GM23338 (cell line): ENCODE measurements at regions not wholly inside any gene's neighbourhood (a gene's known extent, or its start where the extent isn't known, plus 50 kb on each side); places are given as distances from the start of the nearest gene placed in this dataset.

ENCODE experiments used
- ATAC-seq: fragments of 200-7000 bp; cut with Tn5 transposase; 3 replicates; pipeline ENCODE4 v1.9.1; 2020
- DNase-seq: peaks from one replicate; pipeline ENCODE4 v3.0.0-alpha.2; 2015; ENCODE audit warnings: low spot score
- H2AFZ ChIP-seq: fragments of 200-600 bp; sonication (generic); 2 replicates; pipeline ENCODE4 v1.8.0; 2016; ENCODE audit warnings: antibody characterized with exemption, mild to moderate bottlenecking, moderate library complexity
- H3F3A ChIP-seq: fragments of 200-600 bp; sonication (generic); replicated peaks from 2 replicates; pipeline ENCODE4 v1.8.0; 2017; ENCODE audit warnings: antibody characterized with exemption, mixed run types, low read depth
- H3K27ac ChIP-seq: fragments of 200-600 bp; sonication (generic); 2 replicates; pipeline ENCODE4 v1.6.1; 2016; ENCODE audit warnings: low read depth
- H3K27me3 ChIP-seq: fragments of 200-600 bp; sonication (generic); 2 replicates; pipeline ENCODE4 v1.8.0; 2016; ENCODE audit warnings: mild to moderate bottlenecking, mixed run types, moderate library complexity; ENCODE audit not compliant: insufficient read depth
- H3K36me3 ChIP-seq: fragments of 200-600 bp; sonication (generic); 2 replicates; pipeline ENCODE4 v1.8.0; 2016; ENCODE audit warnings: mild to moderate bottlenecking; ENCODE audit not compliant: insufficient read depth
- H3K4me1 ChIP-seq: fragments of 200-600 bp; sonication (generic); 2 replicates; pipeline ENCODE4 v1.8.0; 2016; ENCODE audit warnings: mild to moderate bottlenecking, moderate library complexity; ENCODE audit not compliant: insufficient read depth
- H3K4me2 ChIP-seq: fragments of 200-600 bp; sonication (generic); 2 replicates; pipeline ENCODE4 v1.7.1; 2017; ENCODE audit warnings: mixed run types
- H3K4me3 ChIP-seq: fragments of 200-600 bp; sonication (generic); 2 replicates; pipeline ENCODE4 v1.6.1; 2016; ENCODE audit warnings: mixed run types
- H3K79me2 ChIP-seq: fragments of 200-600 bp; sonication (generic); replicated peaks from 2 replicates; pipeline ENCODE4 v1.8.0; 2017; ENCODE audit warnings: mild to moderate bottlenecking; ENCODE audit not compliant: insufficient read depth
- H3K9me2 ChIP-seq: fragments of 200-600 bp; sonication (generic); 2 replicates; pipeline ENCODE4 v1.8.0; 2017; ENCODE audit not compliant: insufficient read depth
- H4K20me1 ChIP-seq: fragments of 200-600 bp; sonication (generic); replicated peaks from 2 replicates; pipeline ENCODE4 v1.8.0; 2017; ENCODE audit warnings: mild to moderate bottlenecking; ENCODE audit not compliant: insufficient read depth
- H3K27ac Mint-ChIP-seq: 2 replicates; pipeline ENCODE4 v1.8.0; 2020; ENCODE audit warnings: inconsistent platforms, mild to moderate bottlenecking, moderate library complexity, mixed read lengths
- H3K27me3 Mint-ChIP-seq: 3 replicates; pipeline ENCODE4 v1.8.0; 2022; ENCODE audit warnings: low read depth, mild to moderate bottlenecking, moderate library complexity, mixed read lengths, inconsistent platforms; ENCODE audit not compliant: insufficient read depth, poor library complexity
- H3K36me3 Mint-ChIP-seq: 3 replicates; pipeline ENCODE4 v1.8.0; 2021; ENCODE audit warnings: low read depth, mild to moderate bottlenecking, inconsistent platforms, moderate library complexity, mixed read lengths
- H3K4me1 Mint-ChIP-seq: 3 replicates; pipeline ENCODE4 v1.8.0; 2020; ENCODE audit warnings: mild to moderate bottlenecking, inconsistent platforms, mixed read lengths
- H3K4me3 Mint-ChIP-seq: 3 replicates; pipeline ENCODE4 v1.8.0; 2021; ENCODE audit warnings: moderate library complexity, mild to moderate bottlenecking, inconsistent platforms, mixed read lengths
- H3K9me3 Mint-ChIP-seq: 3 replicates; pipeline ENCODE4 v1.8.0; 2020; ENCODE audit warnings: moderate library complexity, mild to moderate bottlenecking, inconsistent platforms, mixed read lengths
- EZH2phosphoT487 ChIP-seq: fragments of 200-600 bp; sonication (generic); IDR thresholded peaks from one replicate; pipeline ENCODE4 v1.8.1; 2018; ENCODE audit warnings: antibody characterized with exemption; ENCODE audit not compliant: unreplicated experiment
- JUNB ChIP-seq: IDR thresholded peaks from one replicate; pipeline ENCODE4 v1.6.1; 2016; ENCODE audit warnings: antibody characterized with exemption; ENCODE audit not compliant: unreplicated experiment
- NANOG ChIP-seq: IDR thresholded peaks from 2 replicates; pipeline ENCODE4 v1.6.1; 2016; ENCODE audit warnings: antibody characterized with exemption, borderline replicate concordance
- ZNF114 ChIP-seq: fragments of 250-450 bp; sonication (Bioruptor Pico); IDR thresholded peaks from 2 replicates; pipeline ENCODE4 v1.5.0; 2020; ENCODE audit warnings: mild to moderate bottlenecking, moderate library complexity
- ZNF331 ChIP-seq: fragments of 250-450 bp; sonication (Bioruptor Pico); IDR thresholded peaks from 2 replicates; pipeline ENCODE4 v1.5.0; 2020; ENCODE audit warnings: low read depth, mild to moderate bottlenecking, moderate library complexity
- TF ChIP-seq, protein P1 (sequence below): IDR thresholded peaks from one replicate; pipeline ENCODE4 v1.6.1; 2018; ENCODE audit warnings: antibody characterized with exemption; ENCODE audit not compliant: unreplicated experiment
- TF ChIP-seq, protein P2 (sequence below): fragments of 250-450 bp; sonication (Bioruptor Pico); IDR thresholded peaks from 2 replicates; pipeline ENCODE4 v1.5.0; 2020; ENCODE audit warnings: mild to moderate bottlenecking, moderate library complexity
- TF ChIP-seq, protein P3 (sequence below), 2 experiments: fragments of 200-600 bp in 1 of 2; sonication (generic) in 1 of 2; conservative IDR thresholded peaks; 2 replicates each; pipeline versions ENCODE4 v1.5.1 to v1.6.1; 2016 to 2017; ENCODE audit warnings: antibody characterized with exemption in 2 of 2, low read depth in 2 of 2, mild to moderate bottlenecking in 2 of 2, moderate library complexity in 1 of 2
- TF ChIP-seq, protein P4 (sequence below): IDR thresholded peaks from 2 replicates; pipeline ENCODE4 v1.6.1; 2016; ENCODE audit warnings: antibody characterized with exemption

DNA sequence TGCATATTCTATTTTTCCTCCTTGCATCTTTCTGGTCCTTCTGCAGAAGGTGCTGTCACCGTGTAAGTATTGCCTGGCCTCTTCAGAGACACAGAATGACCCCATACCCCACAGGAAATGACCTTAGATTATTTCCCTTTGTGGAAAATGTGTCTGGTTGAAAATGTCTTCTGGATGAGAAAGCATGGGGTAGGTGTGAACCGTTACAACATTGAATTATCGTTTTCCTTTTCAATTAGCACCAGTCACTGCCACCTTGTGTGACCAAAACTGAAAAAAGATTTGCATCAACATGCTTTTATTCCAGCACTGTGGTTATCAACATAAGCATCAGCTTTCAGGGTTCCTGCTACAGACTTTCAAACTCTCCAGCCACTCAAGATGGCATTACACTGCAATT, 58.0 kb upstream of the CELF2 start:
- H3K36me3 Mint-ChIP-seq = no peaks in the 10 kb centered on the region
- DNase-seq (no peak), ATAC-seq (no peak)
- TF ChIP-seq EZH2phosphoT487 (no peak), NANOG (no peak), ZNF114 (CRISPR knock-in tag) (no peak), ZNF331 (CRISPR knock-in tag) (no peak), JUNB (no peak)
- TF ChIP-seq, protein P1, sequence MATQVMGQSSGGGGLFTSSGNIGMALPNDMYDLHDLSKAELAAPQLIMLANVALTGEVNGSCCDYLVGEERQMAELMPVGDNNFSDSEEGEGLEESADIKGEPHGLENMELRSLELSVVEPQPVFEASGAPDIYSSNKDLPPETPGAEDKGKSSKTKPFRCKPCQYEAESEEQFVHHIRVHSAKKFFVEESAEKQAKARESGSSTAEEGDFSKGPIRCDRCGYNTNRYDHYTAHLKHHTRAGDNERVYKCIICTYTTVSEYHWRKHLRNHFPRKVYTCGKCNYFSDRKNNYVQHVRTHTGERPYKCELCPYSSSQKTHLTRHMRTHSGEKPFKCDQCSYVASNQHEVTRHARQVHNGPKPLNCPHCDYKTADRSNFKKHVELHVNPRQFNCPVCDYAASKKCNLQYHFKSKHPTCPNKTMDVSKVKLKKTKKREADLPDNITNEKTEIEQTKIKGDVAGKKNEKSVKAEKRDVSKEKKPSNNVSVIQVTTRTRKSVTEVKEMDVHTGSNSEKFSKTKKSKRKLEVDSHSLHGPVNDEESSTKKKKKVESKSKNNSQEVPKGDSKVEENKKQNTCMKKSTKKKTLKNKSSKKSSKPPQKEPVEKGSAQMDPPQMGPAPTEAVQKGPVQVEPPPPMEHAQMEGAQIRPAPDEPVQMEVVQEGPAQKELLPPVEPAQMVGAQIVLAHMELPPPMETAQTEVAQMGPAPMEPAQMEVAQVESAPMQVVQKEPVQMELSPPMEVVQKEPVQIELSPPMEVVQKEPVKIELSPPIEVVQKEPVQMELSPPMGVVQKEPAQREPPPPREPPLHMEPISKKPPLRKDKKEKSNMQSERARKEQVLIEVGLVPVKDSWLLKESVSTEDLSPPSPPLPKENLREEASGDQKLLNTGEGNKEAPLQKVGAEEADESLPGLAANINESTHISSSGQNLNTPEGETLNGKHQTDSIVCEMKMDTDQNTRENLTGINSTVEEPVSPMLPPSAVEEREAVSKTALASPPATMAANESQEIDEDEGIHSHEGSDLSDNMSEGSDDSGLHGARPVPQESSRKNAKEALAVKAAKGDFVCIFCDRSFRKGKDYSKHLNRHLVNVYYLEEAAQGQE = no peak
- TF ChIP-seq, protein P2, sequence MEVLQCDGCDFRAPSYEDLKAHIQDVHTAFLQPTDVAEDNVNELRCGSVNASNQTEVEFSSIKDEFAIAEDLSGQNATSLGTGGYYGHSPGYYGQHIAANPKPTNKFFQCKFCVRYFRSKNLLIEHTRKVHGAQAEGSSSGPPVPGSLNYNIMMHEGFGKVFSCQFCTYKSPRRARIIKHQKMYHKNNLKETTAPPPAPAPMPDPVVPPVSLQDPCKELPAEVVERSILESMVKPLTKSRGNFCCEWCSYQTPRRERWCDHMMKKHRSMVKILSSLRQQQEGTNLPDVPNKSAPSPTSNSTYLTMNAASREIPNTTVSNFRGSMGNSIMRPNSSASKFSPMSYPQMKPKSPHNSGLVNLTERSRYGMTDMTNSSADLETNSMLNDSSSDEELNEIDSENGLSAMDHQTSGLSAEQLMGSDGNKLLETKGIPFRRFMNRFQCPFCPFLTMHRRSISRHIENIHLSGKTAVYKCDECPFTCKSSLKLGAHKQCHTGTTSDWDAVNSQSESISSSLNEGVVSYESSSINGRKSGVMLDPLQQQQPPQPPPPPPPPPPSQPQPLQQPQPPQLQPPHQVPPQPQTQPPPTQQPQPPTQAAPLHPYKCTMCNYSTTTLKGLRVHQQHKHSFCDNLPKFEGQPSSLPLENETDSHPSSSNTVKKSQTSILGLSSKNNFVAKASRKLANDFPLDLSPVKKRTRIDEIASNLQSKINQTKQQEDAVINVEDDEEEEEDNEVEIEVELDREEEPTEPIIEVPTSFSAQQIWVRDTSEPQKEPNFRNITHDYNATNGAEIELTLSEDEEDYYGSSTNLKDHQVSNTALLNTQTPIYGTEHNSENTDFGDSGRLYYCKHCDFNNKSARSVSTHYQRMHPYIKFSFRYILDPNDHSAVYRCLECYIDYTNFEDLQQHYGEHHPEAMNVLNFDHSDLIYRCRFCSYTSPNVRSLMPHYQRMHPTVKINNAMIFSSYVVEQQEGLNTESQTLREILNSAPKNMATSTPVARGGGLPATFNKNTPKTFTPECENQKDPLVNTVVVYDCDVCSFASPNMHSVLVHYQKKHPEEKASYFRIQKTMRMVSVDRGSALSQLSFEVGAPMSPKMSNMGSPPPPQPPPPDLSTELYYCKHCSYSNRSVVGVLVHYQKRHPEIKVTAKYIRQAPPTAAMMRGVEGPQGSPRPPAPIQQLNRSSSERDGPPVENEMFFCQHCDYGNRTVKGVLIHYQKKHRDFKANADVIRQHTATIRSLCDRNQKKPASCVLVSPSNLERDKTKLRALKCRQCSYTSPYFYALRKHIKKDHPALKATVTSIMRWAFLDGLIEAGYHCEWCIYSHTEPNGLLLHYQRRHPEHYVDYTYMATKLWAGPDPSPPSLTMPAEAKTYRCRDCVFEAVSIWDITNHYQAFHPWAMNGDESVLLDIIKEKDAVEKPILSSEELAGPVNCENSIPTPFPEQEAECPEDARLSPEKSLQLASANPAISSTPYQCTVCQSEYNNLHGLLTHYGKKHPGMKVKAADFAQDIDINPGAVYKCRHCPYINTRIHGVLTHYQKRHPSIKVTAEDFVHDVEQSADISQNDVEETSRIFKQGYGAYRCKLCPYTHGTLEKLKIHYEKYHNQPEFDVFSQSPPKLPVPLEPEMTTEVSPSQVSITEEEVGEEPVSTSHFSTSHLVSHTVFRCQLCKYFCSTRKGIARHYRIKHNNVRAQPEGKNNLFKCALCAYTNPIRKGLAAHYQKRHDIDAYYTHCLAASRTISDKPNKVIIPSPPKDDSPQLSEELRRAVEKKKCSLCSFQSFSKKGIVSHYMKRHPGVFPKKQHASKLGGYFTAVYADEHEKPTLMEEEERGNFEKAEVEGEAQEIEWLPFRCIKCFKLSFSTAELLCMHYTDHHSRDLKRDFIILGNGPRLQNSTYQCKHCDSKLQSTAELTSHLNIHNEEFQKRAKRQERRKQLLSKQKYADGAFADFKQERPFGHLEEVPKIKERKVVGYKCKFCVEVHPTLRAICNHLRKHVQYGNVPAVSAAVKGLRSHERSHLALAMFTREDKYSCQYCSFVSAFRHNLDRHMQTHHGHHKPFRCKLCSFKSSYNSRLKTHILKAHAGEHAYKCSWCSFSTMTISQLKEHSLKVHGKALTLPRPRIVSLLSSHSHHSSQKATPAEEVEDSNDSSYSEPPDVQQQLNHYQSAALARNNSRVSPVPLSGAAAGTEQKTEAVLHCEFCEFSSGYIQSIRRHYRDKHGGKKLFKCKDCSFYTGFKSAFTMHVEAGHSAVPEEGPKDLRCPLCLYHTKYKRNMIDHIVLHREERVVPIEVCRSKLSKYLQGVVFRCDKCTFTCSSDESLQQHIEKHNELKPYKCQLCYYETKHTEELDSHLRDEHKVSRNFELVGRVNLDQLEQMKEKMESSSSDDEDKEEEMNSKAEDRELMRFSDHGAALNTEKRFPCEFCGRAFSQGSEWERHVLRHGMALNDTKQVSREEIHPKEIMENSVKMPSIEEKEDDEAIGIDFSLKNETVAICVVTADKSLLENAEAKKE (CRISPR knock-in tag) = no peak
- TF ChIP-seq, protein P3, sequence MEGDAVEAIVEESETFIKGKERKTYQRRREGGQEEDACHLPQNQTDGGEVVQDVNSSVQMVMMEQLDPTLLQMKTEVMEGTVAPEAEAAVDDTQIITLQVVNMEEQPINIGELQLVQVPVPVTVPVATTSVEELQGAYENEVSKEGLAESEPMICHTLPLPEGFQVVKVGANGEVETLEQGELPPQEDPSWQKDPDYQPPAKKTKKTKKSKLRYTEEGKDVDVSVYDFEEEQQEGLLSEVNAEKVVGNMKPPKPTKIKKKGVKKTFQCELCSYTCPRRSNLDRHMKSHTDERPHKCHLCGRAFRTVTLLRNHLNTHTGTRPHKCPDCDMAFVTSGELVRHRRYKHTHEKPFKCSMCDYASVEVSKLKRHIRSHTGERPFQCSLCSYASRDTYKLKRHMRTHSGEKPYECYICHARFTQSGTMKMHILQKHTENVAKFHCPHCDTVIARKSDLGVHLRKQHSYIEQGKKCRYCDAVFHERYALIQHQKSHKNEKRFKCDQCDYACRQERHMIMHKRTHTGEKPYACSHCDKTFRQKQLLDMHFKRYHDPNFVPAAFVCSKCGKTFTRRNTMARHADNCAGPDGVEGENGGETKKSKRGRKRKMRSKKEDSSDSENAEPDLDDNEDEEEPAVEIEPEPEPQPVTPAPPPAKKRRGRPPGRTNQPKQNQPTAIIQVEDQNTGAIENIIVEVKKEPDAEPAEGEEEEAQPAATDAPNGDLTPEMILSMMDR (conservative IDR thresholded peaks at IDR 0.05; ENCODE audit: low read depth in 2 of 2) = no peak
- TF ChIP-seq, protein P4, sequence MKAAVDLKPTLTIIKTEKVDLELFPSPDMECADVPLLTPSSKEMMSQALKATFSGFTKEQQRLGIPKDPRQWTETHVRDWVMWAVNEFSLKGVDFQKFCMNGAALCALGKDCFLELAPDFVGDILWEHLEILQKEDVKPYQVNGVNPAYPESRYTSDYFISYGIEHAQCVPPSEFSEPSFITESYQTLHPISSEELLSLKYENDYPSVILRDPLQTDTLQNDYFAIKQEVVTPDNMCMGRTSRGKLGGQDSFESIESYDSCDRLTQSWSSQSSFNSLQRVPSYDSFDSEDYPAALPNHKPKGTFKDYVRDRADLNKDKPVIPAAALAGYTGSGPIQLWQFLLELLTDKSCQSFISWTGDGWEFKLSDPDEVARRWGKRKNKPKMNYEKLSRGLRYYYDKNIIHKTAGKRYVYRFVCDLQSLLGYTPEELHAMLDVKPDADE = no peak
- Histone ChIP-seq H3F3A (no peaks in the 10 kb centered on the region), H3K9me2 (peaks cover 6% of the 10 kb centered on the region; the same call in 1 of the 2 replicates), H3K79me2 (no peaks in the 10 kb centered on the region), H2AFZ (no peak overlapping the region), H3K36me3 (no peaks in the 10 kb centered on the region), H3K27me3 (no peaks in the 10 kb centered on the region), H3K4me2 (no peak overlapping the region), H4K20me1 (no peaks in the 10 kb centered on the region), H3K4me1 (no peaks in the 10 kb centered on the region), H3K4me3 (no peak overlapping the region), H3K27ac (no peak overlapping the region)
- no peaks in the 10 kb centered on the region for H3K9me3 Mint-ChIP-seq
- no peaks in the 10 kb centered on the region for H3K27me3 Mint-ChIP-seq
- H3K4me3 Mint-ChIP-seq = no peak overlapping the region
- H3K27ac Mint-ChIP-seq = no peak overlapping the region
- H3K4me1 Mint-ChIP-seq = no peaks in the 10 kb centered on the region
